ENCODE measurements at regions not wholly inside any gene's neighbourhood (a gene's known extent, or its start where the extent isn't known, plus 50 kb on each side); places are given as distances from the start of the nearest gene placed in this dataset.

DNA sequence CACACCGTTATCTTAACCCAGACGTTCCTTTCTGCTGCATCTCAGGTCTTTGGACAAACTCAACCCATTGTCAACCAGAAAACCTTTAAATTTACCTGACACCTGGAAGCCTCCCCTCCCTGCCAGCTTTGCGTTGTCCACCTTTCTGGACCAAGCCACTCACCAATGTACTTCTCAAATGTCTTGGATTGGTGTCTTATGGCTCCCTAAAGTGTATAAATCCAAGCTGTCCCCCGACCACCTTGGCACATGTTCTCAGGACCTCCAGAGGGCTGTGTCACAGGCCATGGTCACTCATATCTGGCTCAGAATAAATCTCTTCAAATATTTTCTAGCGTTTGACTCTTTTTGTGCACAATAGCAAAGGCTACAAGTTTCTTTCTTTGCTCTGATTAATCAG lies 250.0 kb downstream of the DLL1 start (continued):
- TF ChIP-seq, protein P1, sequence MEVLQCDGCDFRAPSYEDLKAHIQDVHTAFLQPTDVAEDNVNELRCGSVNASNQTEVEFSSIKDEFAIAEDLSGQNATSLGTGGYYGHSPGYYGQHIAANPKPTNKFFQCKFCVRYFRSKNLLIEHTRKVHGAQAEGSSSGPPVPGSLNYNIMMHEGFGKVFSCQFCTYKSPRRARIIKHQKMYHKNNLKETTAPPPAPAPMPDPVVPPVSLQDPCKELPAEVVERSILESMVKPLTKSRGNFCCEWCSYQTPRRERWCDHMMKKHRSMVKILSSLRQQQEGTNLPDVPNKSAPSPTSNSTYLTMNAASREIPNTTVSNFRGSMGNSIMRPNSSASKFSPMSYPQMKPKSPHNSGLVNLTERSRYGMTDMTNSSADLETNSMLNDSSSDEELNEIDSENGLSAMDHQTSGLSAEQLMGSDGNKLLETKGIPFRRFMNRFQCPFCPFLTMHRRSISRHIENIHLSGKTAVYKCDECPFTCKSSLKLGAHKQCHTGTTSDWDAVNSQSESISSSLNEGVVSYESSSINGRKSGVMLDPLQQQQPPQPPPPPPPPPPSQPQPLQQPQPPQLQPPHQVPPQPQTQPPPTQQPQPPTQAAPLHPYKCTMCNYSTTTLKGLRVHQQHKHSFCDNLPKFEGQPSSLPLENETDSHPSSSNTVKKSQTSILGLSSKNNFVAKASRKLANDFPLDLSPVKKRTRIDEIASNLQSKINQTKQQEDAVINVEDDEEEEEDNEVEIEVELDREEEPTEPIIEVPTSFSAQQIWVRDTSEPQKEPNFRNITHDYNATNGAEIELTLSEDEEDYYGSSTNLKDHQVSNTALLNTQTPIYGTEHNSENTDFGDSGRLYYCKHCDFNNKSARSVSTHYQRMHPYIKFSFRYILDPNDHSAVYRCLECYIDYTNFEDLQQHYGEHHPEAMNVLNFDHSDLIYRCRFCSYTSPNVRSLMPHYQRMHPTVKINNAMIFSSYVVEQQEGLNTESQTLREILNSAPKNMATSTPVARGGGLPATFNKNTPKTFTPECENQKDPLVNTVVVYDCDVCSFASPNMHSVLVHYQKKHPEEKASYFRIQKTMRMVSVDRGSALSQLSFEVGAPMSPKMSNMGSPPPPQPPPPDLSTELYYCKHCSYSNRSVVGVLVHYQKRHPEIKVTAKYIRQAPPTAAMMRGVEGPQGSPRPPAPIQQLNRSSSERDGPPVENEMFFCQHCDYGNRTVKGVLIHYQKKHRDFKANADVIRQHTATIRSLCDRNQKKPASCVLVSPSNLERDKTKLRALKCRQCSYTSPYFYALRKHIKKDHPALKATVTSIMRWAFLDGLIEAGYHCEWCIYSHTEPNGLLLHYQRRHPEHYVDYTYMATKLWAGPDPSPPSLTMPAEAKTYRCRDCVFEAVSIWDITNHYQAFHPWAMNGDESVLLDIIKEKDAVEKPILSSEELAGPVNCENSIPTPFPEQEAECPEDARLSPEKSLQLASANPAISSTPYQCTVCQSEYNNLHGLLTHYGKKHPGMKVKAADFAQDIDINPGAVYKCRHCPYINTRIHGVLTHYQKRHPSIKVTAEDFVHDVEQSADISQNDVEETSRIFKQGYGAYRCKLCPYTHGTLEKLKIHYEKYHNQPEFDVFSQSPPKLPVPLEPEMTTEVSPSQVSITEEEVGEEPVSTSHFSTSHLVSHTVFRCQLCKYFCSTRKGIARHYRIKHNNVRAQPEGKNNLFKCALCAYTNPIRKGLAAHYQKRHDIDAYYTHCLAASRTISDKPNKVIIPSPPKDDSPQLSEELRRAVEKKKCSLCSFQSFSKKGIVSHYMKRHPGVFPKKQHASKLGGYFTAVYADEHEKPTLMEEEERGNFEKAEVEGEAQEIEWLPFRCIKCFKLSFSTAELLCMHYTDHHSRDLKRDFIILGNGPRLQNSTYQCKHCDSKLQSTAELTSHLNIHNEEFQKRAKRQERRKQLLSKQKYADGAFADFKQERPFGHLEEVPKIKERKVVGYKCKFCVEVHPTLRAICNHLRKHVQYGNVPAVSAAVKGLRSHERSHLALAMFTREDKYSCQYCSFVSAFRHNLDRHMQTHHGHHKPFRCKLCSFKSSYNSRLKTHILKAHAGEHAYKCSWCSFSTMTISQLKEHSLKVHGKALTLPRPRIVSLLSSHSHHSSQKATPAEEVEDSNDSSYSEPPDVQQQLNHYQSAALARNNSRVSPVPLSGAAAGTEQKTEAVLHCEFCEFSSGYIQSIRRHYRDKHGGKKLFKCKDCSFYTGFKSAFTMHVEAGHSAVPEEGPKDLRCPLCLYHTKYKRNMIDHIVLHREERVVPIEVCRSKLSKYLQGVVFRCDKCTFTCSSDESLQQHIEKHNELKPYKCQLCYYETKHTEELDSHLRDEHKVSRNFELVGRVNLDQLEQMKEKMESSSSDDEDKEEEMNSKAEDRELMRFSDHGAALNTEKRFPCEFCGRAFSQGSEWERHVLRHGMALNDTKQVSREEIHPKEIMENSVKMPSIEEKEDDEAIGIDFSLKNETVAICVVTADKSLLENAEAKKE (CRISPR knock-in tag; IDR thresholded peaks at IDR 0.05): no peak
- TF ChIP-seq CREB1 (CRISPR knock-in tag; IDR thresholded peaks at IDR 0.05; ENCODE audit: low read depth): no peak
- no peak for TF ChIP-seq EZH2phosphoT487 (IDR thresholded peaks at IDR 0.05; ENCODE audit: unreplicated experiment)
- no peak for TF ChIP-seq NANOG (IDR thresholded peaks at IDR 0.05; ENCODE audit: borderline replicate concordance)
- no peak for TF ChIP-seq POLR2AphosphoS5 (IDR thresholded peaks at IDR 0.05; ENCODE audit: low read depth)
- TF ChIP-seq, protein P2, sequence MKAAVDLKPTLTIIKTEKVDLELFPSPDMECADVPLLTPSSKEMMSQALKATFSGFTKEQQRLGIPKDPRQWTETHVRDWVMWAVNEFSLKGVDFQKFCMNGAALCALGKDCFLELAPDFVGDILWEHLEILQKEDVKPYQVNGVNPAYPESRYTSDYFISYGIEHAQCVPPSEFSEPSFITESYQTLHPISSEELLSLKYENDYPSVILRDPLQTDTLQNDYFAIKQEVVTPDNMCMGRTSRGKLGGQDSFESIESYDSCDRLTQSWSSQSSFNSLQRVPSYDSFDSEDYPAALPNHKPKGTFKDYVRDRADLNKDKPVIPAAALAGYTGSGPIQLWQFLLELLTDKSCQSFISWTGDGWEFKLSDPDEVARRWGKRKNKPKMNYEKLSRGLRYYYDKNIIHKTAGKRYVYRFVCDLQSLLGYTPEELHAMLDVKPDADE (IDR thresholded peaks at IDR 0.05): no peak

DNA sequence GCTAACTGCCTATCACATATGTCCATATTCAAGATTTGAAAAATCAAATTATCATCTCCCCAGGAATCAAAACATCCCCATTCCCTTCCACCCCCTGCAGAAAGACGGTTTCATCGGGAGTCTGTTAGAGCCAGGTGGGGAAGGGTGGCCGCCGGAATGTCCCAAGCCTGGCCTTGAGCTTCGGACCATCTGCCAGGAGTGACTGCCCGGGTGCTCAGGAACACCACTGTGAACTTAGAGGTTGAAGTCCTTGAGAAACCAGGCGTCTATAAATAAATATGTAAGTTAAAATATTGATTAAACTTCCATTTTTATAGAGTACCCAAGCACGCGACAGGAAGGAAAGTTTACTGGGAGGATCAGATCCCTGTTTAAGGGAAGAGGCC lies 250.8 kb downstream of the DLL1 start:
- Histone ChIP-seq H2AFZ (no peak overlapping the region), H4K20me1 (replicated peaks; ENCODE audit: insufficient read depth) (no peaks in the 10 kb centered on the region), H3K9me2 (ENCODE audit: insufficient read depth) (no peaks in the 10 kb centered on the region), H3K79me2 (replicated peaks; ENCODE audit: insufficient read depth) (no peaks in the 10 kb centered on the region), H3K4me2 (no peak overlapping the region), H3K4me1 (ENCODE audit: insufficient read depth) (no peaks in the 10 kb centered on the region; the same call in 1 of the 2 replicates), H3K27me3 (ENCODE audit: insufficient read depth) (no peaks in the 10 kb centered on the region), H3F3A (replicated peaks; ENCODE audit: low read depth) (no peaks in the 10 kb centered on the region), H3K27ac (ENCODE audit: low read depth) (no peak overlapping the region), H3K36me3 (ENCODE audit: insufficient read depth) (0 out of 2 replicates have a peak, but pooled peaks cover 6% of the 10 kb centered on the region), H3K4me3 (no peak overlapping the region)
- TF ChIP-seq, protein P3, sequence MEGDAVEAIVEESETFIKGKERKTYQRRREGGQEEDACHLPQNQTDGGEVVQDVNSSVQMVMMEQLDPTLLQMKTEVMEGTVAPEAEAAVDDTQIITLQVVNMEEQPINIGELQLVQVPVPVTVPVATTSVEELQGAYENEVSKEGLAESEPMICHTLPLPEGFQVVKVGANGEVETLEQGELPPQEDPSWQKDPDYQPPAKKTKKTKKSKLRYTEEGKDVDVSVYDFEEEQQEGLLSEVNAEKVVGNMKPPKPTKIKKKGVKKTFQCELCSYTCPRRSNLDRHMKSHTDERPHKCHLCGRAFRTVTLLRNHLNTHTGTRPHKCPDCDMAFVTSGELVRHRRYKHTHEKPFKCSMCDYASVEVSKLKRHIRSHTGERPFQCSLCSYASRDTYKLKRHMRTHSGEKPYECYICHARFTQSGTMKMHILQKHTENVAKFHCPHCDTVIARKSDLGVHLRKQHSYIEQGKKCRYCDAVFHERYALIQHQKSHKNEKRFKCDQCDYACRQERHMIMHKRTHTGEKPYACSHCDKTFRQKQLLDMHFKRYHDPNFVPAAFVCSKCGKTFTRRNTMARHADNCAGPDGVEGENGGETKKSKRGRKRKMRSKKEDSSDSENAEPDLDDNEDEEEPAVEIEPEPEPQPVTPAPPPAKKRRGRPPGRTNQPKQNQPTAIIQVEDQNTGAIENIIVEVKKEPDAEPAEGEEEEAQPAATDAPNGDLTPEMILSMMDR (conservative IDR thresholded peaks at IDR 0.05; ENCODE audit: low read depth in 2 of 2): no peak
- no peak for TF ChIP-seq STAT1 (IDR thresholded peaks at IDR 0.05; ENCODE audit: unreplicated experiment)
- no peak for TF ChIP-seq EZH2phosphoT487 (IDR thresholded peaks at IDR 0.05; ENCODE audit: unreplicated experiment)
- TF ChIP-seq CREB1 (CRISPR knock-in tag; IDR thresholded peaks at IDR 0.05; ENCODE audit: low read depth): no peak
- TF ChIP-seq POLR2AphosphoS5 (IDR thresholded peaks at IDR 0.05; ENCODE audit: low read depth): no peak
- Mint-ChIP-seq H3K4me3 (no peak overlapping the region), H3K4me1 (peaks cover 32% of the 10 kb centered on the region), H3K9me3 (peaks cover 32% of the 10 kb centered on the region), H3K27me3 (ENCODE audit: insufficient read depth, low read depth, poor library complexity) (peaks cover 21% of the 10 kb centered on the region), H3K27ac (no peak overlapping the region), H3K36me3 (ENCODE audit: low read depth) (peaks cover 25% of the 10 kb centered on the region)
- ATAC-seq: no peak
- no peak for DNase-seq (ENCODE audit: low spot score)

Data from GM23338 (cell line).